Body of pancreas (tissue), 4 donors: ENCODE measurements at regions not wholly inside any gene's neighbourhood (a gene's known extent, or its start where the extent isn't known, plus 50 kb on each side); places are given as distances from the start of the nearest gene placed in this dataset.

Experiments used
- ATAC-seq: fragments of 150-250 bp; one replicate; pipeline ENCODE4 v1.9.1; 2016
- DNase-seq, 4 donors: peaks; one replicate each; pipeline ENCODE4 v3.0.0-alpha.2; 2019
- H3K27ac ChIP-seq, 4 donors: fragments of 200-600 bp; sonication (generic); 1 replicate in 3 of 4; 2 replicates in 1 of 4; pipeline versions ENCODE4 v1.5.1 to v1.6.1; 2016 to 2019; ENCODE audit warnings: mild to moderate bottlenecking in 1 of 4, mixed read lengths in 1 of 4, moderate library complexity in 1 of 4
- H3K27me3 ChIP-seq, 2 donors: fragments of 200-600 bp; sonication (generic); one replicate each; pipeline ENCODE4 v1.6.0; 2016; ENCODE audit warnings: mild to moderate bottlenecking in 1 of 2
- H3K36me3 ChIP-seq, 2 donors: fragments of 200-600 bp; sonication (generic); replicated peaks in 1 of 2; 2 replicates each; pipeline ENCODE4 v1.5.1; 2016; ENCODE audit warnings: low read depth in 2 of 2; ENCODE audit not compliant: insufficient read depth in 1 of 2
- H3K4me1 ChIP-seq: fragments of 200-600 bp; sonication (generic); one replicate; pipeline ENCODE4 v1.6.0; 2016
- H3K4me3 ChIP-seq, 2 donors: fragments of 200-600 bp; sonication (generic); 1 replicate in 1 of 2; 2 replicates in 1 of 2; pipeline ENCODE4 v1.5.1; 2016 to 2019
- H3K9me3 ChIP-seq, 3 donors: fragments of 200-600 bp; sonication (generic); 1 replicate in 2 of 3; 2 replicates in 1 of 3; pipeline ENCODE4 v1.5.1; 2016
- POLR2A ChIP-seq, 3 donors: fragments of 450-650 bp; IDR thresholded peaks; one replicate each; pipeline ENCODE4 v1.6.1; 2016; ENCODE audit warnings: antibody characterized with exemption in 3 of 3, mild to moderate bottlenecking in 2 of 3
- WGBS, 2 donors: methylation state at CpG; one replicate each; pipeline ENCODE4 v1.1.5; 2017; 5-methylcytosine and 5-hydroxymethylcytosine counted together
- intact Hi-C: fragments of 100-400 bp; cut with DNase I; formaldehyde crosslinking; loops from one replicate; pipeline ENCODE4 v1.15.1; 2023
- TF ChIP-seq, protein P1 (sequence below), 7 experiments: fragments of 450-650 bp in 4 of 7; fragments of 200-600 bp in 3 of 7; sonication (generic) in 3 of 7; IDR thresholded peaks; one replicate each; pipeline ENCODE4 v1.5.1; 2016 to 2019; ENCODE audit warnings: antibody characterized with exemption in 7 of 7

DNA sequence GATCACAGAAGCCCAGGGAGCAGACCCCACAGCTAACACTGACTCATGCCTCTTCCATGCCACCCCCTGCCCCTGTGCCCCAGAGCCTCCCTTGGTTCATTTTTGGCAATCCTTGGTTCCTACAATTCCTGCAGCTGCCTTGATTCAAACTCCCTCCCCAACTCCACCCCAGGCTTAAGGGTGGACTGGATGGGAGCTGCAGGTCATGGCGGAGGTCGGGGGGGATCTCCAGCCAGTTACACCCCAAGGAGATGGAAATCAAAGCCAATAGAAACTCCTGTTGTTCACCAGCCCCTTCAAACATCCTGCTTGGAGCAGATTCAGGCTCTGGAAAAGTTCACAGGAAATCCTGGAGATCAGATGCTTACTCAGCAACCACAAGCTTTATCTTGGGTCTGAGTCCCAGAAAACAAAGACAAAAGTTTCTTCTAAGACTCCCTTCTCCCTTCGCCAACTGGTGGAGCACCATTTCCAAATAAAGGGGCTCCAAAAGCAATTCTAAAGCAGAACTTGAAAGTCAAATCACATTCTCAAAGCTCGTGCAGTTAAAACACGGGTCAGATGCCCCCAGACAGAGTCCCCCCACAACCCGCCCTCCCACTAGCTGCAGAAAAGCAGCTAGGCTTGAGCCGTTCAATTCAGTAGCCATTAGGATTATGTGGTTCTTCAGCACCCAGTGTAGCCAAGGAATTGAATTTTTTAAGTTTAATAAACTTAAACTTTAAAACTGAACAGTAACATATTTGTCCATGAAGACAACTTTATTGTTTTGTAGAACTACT lies 149.5 kb downstream of the ANKRD60 start:
- TF ChIP-seq POLR2A (IDR thresholded peaks at IDR 0.05), result no peak
- TF ChIP-seq, protein P1, sequence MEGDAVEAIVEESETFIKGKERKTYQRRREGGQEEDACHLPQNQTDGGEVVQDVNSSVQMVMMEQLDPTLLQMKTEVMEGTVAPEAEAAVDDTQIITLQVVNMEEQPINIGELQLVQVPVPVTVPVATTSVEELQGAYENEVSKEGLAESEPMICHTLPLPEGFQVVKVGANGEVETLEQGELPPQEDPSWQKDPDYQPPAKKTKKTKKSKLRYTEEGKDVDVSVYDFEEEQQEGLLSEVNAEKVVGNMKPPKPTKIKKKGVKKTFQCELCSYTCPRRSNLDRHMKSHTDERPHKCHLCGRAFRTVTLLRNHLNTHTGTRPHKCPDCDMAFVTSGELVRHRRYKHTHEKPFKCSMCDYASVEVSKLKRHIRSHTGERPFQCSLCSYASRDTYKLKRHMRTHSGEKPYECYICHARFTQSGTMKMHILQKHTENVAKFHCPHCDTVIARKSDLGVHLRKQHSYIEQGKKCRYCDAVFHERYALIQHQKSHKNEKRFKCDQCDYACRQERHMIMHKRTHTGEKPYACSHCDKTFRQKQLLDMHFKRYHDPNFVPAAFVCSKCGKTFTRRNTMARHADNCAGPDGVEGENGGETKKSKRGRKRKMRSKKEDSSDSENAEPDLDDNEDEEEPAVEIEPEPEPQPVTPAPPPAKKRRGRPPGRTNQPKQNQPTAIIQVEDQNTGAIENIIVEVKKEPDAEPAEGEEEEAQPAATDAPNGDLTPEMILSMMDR (IDR thresholded peaks at IDR 0.05), result no peak
- intact Hi-C loops, result no loop called here
- WGBS, 2 donors, result 67% methylated on average over 7 of the region's 7 CpGs

DNA sequence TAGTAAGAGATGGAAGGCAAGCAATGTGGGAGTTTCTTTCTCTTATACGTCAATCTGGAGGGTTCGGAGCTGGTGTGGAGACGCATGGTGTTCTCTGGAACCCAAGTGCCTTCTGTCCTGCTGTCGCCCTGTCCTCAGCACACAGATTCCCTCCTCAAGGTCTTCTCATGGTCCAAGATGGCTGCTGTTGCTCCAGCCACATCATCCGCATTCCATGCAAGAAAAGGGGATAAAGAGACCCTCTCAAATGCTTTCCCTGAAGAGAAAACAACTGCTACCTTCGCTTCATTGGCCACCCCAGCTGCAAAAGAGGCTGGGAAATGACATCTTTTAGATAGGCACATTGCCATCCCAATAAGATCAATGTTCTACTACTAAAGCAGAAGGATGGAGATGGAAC lies 151.2 kb downstream of the ANKRD60 start:
- no peak overlapping the region for H3K27ac ChIP-seq
- no peaks in the 10 kb centered on the region for H3K36me3 ChIP-seq
- 68 to 79% methylated on average over 6 of the region's 6 CpGs for WGBS, 2 donors
- H3K9me3 ChIP-seq, result no peaks in the 10 kb centered on the region
- H3K4me1 ChIP-seq, result peaks cover 8% of the 10 kb centered on the region
- no peak overlapping the region for H3K4me3 ChIP-seq
- no peaks in the 10 kb centered on the region for H3K27me3 ChIP-seq
- DNase-seq (no peak), ATAC-seq (no peak)
- TF ChIP-seq, protein P1 (IDR thresholded peaks at IDR 0.05), result no peak
- no peak for TF ChIP-seq POLR2A (IDR thresholded peaks at IDR 0.05)
- intact Hi-C loops, result no loop called here

More for the DNA sequence above, 149.5 kb downstream of the ANKRD60 start:
- Histone ChIP-seq H3K9me3 (no peaks in the 10 kb centered on the region), H3K27me3 (no peaks in the 10 kb centered on the region), H3K27ac (no peak overlapping the region), H3K36me3 (no peaks in the 10 kb centered on the region), H3K4me3 (no peak overlapping the region), H3K4me1 (peaks cover 8% of the 10 kb centered on the region)
- DNase-seq (no peak), ATAC-seq (no peak)

DNA sequence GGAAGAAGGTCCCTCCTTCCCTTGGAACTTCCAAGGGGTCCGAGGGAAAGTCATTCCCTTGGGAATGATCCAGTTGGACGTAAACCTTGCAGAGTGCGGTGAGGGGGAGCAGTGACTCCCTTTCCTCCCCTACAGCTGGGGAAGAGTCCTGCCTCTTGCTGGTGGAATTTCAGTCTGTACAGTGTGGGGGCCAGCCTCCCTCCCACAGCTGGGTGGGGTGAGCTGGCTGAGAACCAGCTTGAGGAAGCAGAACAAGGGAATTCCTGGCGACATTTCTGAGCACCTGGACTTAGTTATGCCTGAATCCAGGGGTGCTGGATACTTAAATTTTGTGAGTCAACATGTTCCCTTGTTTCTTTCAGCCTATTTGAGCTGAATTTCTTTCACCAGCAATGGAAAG lies 152.0 kb downstream of the ANKRD60 start:
- peak overlapping the region in 1 of 4 donors; percentile 18 for H3K27ac ChIP-seq
- peaks cover 8% of the 10 kb centered on the region for H3K4me1 ChIP-seq
- DNase-seq (no peak), ATAC-seq (peak; percentile 47)
- no peaks in the 10 kb centered on the region for H3K9me3 ChIP-seq
- 41 to 58% methylated on average over 4 of the region's 4 CpGs for whole genome bisulfite sequencing, 2 donors
- H3K36me3 ChIP-seq, result no peaks in the 10 kb centered on the region
- TF ChIP-seq POLR2A (IDR thresholded peaks at IDR 0.05), result no peak
- TF ChIP-seq, protein P1 (IDR thresholded peaks at IDR 0.05), result no peak
- H3K4me3 ChIP-seq, result no peak overlapping the region
- intact Hi-C loops, result no loop called here
- no peaks in the 10 kb centered on the region for H3K27me3 ChIP-seq

DNA sequence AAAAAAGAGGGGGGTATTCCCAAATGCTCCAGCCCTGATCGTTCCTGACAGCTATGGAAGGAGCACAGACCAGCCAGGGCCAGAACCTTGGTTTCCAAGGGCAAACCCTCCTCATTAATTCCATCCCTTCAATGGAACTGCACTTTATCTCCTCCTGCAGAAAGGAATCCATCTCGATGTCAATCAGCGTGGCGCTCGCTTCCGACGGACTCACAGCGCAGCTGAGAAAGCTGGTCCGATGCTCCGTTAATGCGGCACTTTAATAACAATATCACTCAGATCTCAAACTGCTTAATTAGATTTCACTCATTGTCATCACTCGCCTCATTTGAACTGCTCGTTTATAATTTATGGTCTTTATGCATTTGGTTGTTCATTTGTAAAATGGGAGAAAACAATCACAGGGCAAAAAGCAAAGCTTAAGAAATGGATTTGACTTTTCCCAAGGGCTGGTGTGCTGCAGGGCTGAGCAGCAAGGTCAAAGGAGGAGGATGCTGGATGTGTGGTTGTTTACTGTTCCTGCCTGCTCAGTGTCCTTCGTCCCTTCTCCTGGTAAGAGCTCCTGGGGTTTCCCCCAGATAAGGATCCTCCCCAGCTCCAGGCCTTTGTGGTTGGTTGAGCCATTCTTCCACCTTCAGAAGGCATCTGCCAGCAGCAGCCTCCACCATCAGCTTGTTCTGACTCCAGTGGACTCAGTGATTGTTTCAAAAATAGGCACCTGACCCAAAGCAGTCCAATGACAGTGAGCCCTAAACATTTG lies 152.7 kb downstream of the ANKRD60 start:
- peaks cover 8% of the 10 kb centered on the region for H3K4me1 ChIP-seq
- no peak overlapping the region for H3K4me3 ChIP-seq
- ATAC-seq, result peak; percentile 21
- no peaks in the 10 kb centered on the region for H3K9me3 ChIP-seq
- H3K27me3 ChIP-seq, result no peaks in the 10 kb centered on the region
- 62 to 72% methylated on average over 14 of the region's 14 CpGs for WGBS, 2 donors
- peak overlapping the region in 1 of 4 donors; percentile 18 for H3K27ac ChIP-seq
- TF ChIP-seq, protein P1 (IDR thresholded peaks at IDR 0.05), result no peak
- TF ChIP-seq POLR2A (IDR thresholded peaks at IDR 0.05), result no peak
- intact Hi-C loops, result no loop called here
- DNase-seq, result no peak
- H3K36me3 ChIP-seq, result no peaks in the 10 kb centered on the region
